GM12864 (cell line): ENCODE measurements at regions not wholly inside any gene's neighbourhood (a gene's known extent, or its start where the extent isn't known, plus 50 kb on each side); places are given as distances from the start of the nearest gene placed in this dataset.
"Not testable (repeated sequence)": the region's sequence is repeated elsewhere in the genome, so short reads cannot be mapped to it uniquely, and the experiment has no call there.

ENCODE experiments used
- DNase-seq: peaks from one replicate; pipeline ENCODE4 v3.0.0-alpha.2; 2011; ENCODE audit warnings: low read depth
- H3K4me3 ChIP-seq: 2 replicates; pipeline ENCODE4 v1.5.1; 2011; ENCODE audit warnings: mild to moderate bottlenecking, low read depth, low read length, control low read depth
- CTCF ChIP-seq: IDR thresholded peaks from 2 replicates; pipeline ENCODE4 v1.5.1; 2011; ENCODE audit warnings: low read depth, mild to moderate bottlenecking, moderate library complexity, low read length, control low read depth, inconsistent platforms; ENCODE audit errors: missing control alignments

GRCh38 chr20:22690000-22690399 lies 105.6 kb upstream of the FOXA2 start:
- no peak for DNase-seq
- no peak overlapping the region for H3K4me3 ChIP-seq
- no peak for TF ChIP-seq CTCF

GRCh38 chr20:22690616-22691179 lies 106.3 kb upstream of the FOXA2 start:
- no peak overlapping the region for H3K4me3 ChIP-seq
- no peak for TF ChIP-seq CTCF
- no peak for DNase-seq

- H3K4me3 ChIP-seq: no peak overlapping the region
- TF ChIP-seq CTCF: peak; percentile 88
- DNase-seq: no peak
Measured at GRCh38 chr20:22691369-22692118, 107.2 kb upstream of the FOXA2 start.

- no peak for TF ChIP-seq CTCF
- no peak overlapping the region for H3K4me3 ChIP-seq
- DNase-seq: no peak
Measured at GRCh38 chr20:22692119-22692475, 107.7 kb upstream of the FOXA2 start.

GRCh38 chr20:22692620-22693019 lies 108.2 kb upstream of the FOXA2 start:
- not testable (repeated sequence) for DNase-seq, H3K4me3 ChIP-seq

- H3K4me3 ChIP-seq: no peak overlapping the region
- TF ChIP-seq CTCF: no peak
- no peak for DNase-seq
Measured at GRCh38 chr20:22696759-22697158, 112.4 kb upstream of the FOXA2 start.

- TF ChIP-seq CTCF: no peak
- no peak for DNase-seq
- no peak overlapping the region for H3K4me3 ChIP-seq
Measured at GRCh38 chr20:22698259-22698842, 114.0 kb upstream of the FOXA2 start.
